HepG2 (cell line): ENCODE measurements at regions not wholly inside any gene's neighbourhood (a gene's known extent, or its start where the extent isn't known, plus 50 kb on each side); places are given as distances from the start of the nearest gene placed in this dataset.

ENCODE experiments used
- FOXM1 ChIP-seq: sonication (generic); formaldehyde crosslinking; IDR thresholded peaks from 2 replicates; pipeline ENCODE4 v1.5.0; 2020; ENCODE audit warnings: missing genetic modification reagents
- HNRNPK ChIP-seq: fragments of 200-400 bp; formaldehyde crosslinking; IDR thresholded peaks from 2 replicates; pipeline ENCODE4 v1.6.1; 2018; ENCODE audit warnings: low read length, low read depth, moderate library complexity, mild to moderate bottlenecking; ENCODE audit not compliant: poor library complexity, severe bottlenecking
- NCOA5 ChIP-seq: sonication (generic); formaldehyde crosslinking; IDR thresholded peaks from 2 replicates; pipeline ENCODE4 v1.4.0; 2020; ENCODE audit warnings: missing genetic modification reagents
- NFATC3 ChIP-seq: sonication (generic); formaldehyde crosslinking; IDR thresholded peaks from 2 replicates; pipeline ENCODE4 v1.5.1; 2020; ENCODE audit warnings: mild to moderate bottlenecking, missing genetic modification reagents
- SNRNP70 ChIP-seq: fragments of 200-400 bp; formaldehyde crosslinking; IDR thresholded peaks from 2 replicates; pipeline ENCODE4 v1.6.1; 2017; ENCODE audit warnings: mild to moderate bottlenecking, low read depth, low read length, moderate library complexity
- ZNF17 ChIP-seq: sonication (generic); formaldehyde crosslinking; IDR thresholded peaks from 2 replicates; pipeline ENCODE4 v1.5.0; 2020; ENCODE audit warnings: mild to moderate bottlenecking, missing genetic modification reagents
- ZNF207 ChIP-seq: fragments of 450-650 bp; IDR thresholded peaks from 2 replicates; pipeline ENCODE4 v1.6.1; 2016; ENCODE audit warnings: antibody characterized with exemption, borderline replicate concordance
- ZNF777 ChIP-seq: sonication (generic); formaldehyde crosslinking; IDR thresholded peaks from 2 replicates; pipeline ENCODE4 v1.4.0; 2020; ENCODE audit warnings: missing genetic modification reagents
- TF ChIP-seq, protein P1 (sequence below): sonication (generic); formaldehyde crosslinking; IDR thresholded peaks from 2 replicates; pipeline ENCODE4 v1.4.0; 2020; ENCODE audit warnings: mild to moderate bottlenecking, missing genetic modification reagents
- TF ChIP-seq, protein P2 (sequence below): IDR thresholded peaks from 2 replicates; pipeline ENCODE4 v1.6.1; 2016; ENCODE audit warnings: missing compliant biosample characterization, missing genetic modification reagents, borderline replicate concordance

DNA sequence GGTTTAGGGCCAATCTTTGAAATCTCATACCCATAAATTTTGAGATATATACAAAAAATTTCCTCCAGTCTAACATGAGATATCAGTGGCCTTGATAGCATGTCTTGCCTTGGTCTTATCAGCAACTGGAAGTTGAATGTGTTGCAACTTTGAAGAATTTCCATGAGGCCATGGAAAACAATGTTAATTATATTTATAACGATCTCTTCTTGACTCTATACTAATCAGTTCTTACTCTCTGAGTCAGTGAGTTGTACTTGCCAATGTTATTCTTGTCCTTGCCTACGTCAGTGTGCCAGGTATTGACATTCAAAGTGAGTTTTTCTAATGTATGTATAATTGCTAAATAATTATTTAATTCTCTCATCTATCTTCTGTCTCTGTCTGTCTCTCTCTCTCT, 535.1 kb downstream of the KCNA4 start:
- no peak for TF ChIP-seq NCOA5 (CRISPR knock-in tag)
- no peak for TF ChIP-seq HNRNPK
- TF ChIP-seq, protein P1, sequence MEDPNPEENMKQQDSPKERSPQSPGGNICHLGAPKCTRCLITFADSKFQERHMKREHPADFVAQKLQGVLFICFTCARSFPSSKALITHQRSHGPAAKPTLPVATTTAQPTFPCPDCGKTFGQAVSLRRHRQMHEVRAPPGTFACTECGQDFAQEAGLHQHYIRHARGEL (CRISPR knock-in tag): no peak
- no peak for TF ChIP-seq FOXM1 (CRISPR knock-in tag)
- TF ChIP-seq ZNF17 (CRISPR knock-in tag): no peak
- TF ChIP-seq, protein P2, sequence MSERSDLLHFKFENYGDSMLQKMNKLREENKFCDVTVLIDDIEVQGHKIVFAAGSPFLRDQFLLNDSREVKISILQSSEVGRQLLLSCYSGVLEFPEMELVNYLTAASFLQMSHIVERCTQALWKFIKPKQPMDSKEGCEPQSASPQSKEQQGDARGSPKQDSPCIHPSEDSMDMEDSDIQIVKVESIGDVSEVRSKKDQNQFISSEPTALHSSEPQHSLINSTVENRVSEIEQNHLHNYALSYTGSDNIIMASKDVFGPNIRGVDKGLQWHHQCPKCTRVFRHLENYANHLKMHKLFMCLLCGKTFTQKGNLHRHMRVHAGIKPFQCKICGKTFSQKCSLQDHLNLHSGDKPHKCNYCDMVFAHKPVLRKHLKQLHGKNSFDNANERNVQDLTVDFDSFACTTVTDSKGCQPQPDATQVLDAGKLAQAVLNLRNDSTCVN (CRISPR knock-in tag): no peak
- TF ChIP-seq ZNF777 (CRISPR knock-in tag): no peak
- TF ChIP-seq NFATC3: no peak
- TF ChIP-seq ZNF207: no peak
- TF ChIP-seq SNRNP70: no peak
